Body of pancreas (tissue), 4 donors: ENCODE measurements at regions not wholly inside any gene's neighbourhood (a gene's known extent, or its start where the extent isn't known, plus 50 kb on each side); places are given as distances from the start of the nearest gene placed in this dataset.

Experiments used
- ATAC-seq: fragments of 150-250 bp; one replicate; pipeline ENCODE4 v1.9.1; 2016
- DNase-seq, 4 donors: peaks; one replicate each; pipeline ENCODE4 v3.0.0-alpha.2; 2019
- H3K27ac ChIP-seq, 4 donors: fragments of 200-600 bp; sonication (generic); 1 replicate in 3 of 4; 2 replicates in 1 of 4; pipeline versions ENCODE4 v1.5.1 to v1.6.1; 2016 to 2019; ENCODE audit warnings: mild to moderate bottlenecking in 1 of 4, mixed read lengths in 1 of 4, moderate library complexity in 1 of 4
- H3K27me3 ChIP-seq, 2 donors: fragments of 200-600 bp; sonication (generic); one replicate each; pipeline ENCODE4 v1.6.0; 2016; ENCODE audit warnings: mild to moderate bottlenecking in 1 of 2
- H3K36me3 ChIP-seq, 2 donors: fragments of 200-600 bp; sonication (generic); replicated peaks in 1 of 2; 2 replicates each; pipeline ENCODE4 v1.5.1; 2016; ENCODE audit warnings: low read depth in 2 of 2; ENCODE audit not compliant: insufficient read depth in 1 of 2
- H3K4me1 ChIP-seq: fragments of 200-600 bp; sonication (generic); one replicate; pipeline ENCODE4 v1.6.0; 2016
- H3K4me3 ChIP-seq, 2 donors: fragments of 200-600 bp; sonication (generic); 1 replicate in 1 of 2; 2 replicates in 1 of 2; pipeline ENCODE4 v1.5.1; 2016 to 2019
- H3K9me3 ChIP-seq, 3 donors: fragments of 200-600 bp; sonication (generic); 1 replicate in 2 of 3; 2 replicates in 1 of 3; pipeline ENCODE4 v1.5.1; 2016
- POLR2A ChIP-seq, 3 donors: fragments of 450-650 bp; IDR thresholded peaks; one replicate each; pipeline ENCODE4 v1.6.1; 2016; ENCODE audit warnings: antibody characterized with exemption in 3 of 3, mild to moderate bottlenecking in 2 of 3
- WGBS, 2 donors: methylation state at CpG; one replicate each; pipeline ENCODE4 v1.1.5; 2017; 5-methylcytosine and 5-hydroxymethylcytosine counted together
- intact Hi-C: fragments of 100-400 bp; cut with DNase I; formaldehyde crosslinking; loops from one replicate; pipeline ENCODE4 v1.15.1; 2023
- TF ChIP-seq, protein P1 (sequence below), 7 experiments: fragments of 450-650 bp in 4 of 7; fragments of 200-600 bp in 3 of 7; sonication (generic) in 3 of 7; IDR thresholded peaks; one replicate each; pipeline ENCODE4 v1.5.1; 2016 to 2019; ENCODE audit warnings: antibody characterized with exemption in 7 of 7

DNA sequence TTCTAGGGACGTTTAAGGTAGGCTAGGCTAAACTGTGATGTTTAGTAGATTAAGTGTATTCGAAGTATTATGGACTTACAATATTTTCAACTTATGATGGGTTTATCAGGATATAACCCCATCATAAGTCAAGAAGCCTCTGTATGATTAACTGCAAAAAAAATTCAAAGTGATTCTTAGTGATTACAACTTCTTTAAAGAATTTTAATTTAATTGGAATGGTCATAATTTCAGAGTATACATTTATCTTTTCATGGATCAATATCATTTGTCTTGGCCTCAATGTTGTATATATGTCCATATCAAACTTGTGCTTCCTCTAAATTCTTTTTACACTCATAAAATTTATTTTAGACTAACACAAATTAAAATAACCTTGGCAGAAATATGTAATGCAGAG lies 183.3 kb upstream of the LRP1B start:
- intact Hi-C loops: no loop called here
- Histone ChIP-seq H3K27me3 (no peaks in the 10 kb centered on the region), H3K9me3 (peaks cover 0 to 13% (median 0%) of the 10 kb centered on the region in 3 donors), H3K4me3 (no peak overlapping the region), H3K4me1 (no peaks in the 10 kb centered on the region), H3K36me3 (no peaks in the 10 kb centered on the region), H3K27ac (no peak overlapping the region)
- TF ChIP-seq, protein P1, sequence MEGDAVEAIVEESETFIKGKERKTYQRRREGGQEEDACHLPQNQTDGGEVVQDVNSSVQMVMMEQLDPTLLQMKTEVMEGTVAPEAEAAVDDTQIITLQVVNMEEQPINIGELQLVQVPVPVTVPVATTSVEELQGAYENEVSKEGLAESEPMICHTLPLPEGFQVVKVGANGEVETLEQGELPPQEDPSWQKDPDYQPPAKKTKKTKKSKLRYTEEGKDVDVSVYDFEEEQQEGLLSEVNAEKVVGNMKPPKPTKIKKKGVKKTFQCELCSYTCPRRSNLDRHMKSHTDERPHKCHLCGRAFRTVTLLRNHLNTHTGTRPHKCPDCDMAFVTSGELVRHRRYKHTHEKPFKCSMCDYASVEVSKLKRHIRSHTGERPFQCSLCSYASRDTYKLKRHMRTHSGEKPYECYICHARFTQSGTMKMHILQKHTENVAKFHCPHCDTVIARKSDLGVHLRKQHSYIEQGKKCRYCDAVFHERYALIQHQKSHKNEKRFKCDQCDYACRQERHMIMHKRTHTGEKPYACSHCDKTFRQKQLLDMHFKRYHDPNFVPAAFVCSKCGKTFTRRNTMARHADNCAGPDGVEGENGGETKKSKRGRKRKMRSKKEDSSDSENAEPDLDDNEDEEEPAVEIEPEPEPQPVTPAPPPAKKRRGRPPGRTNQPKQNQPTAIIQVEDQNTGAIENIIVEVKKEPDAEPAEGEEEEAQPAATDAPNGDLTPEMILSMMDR (IDR thresholded peaks at IDR 0.05): no peak
- no peak for TF ChIP-seq POLR2A (IDR thresholded peaks at IDR 0.05)
- 55 to 63% methylated on average over 2 of the region's 2 CpGs for WGBS, 2 donors
- DNase-seq (no peak), ATAC-seq (no peak)

DNA sequence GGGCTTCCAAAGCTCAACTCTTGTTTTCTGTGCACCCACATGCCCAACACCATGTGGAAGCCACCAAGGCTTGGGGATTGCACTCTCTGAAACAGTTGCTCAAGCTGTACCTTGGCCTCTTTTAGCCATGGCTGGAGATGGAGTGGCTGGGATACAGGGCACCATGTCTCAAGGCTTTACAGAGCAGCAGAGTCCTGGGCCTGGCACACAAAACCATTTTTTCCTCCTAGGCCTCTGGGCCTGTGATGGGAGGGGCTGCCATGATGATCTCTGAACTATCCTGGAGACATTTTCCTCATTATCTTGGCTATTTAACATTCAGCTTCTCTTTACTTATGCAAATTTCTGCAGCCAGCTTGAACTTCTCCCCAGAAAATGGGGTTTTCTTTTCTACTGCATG lies 179.7 kb upstream of the LRP1B start:
- DNase-seq (no peak), ATAC-seq (no peak)
- Histone ChIP-seq H3K27me3 (no peaks in the 10 kb centered on the region), H3K27ac (no peak overlapping the region), H3K4me1 (no peaks in the 10 kb centered on the region), H3K36me3 (no peaks in the 10 kb centered on the region), H3K4me3 (no peak overlapping the region), H3K9me3 (peaks cover 0 to 13% (median 0%) of the 10 kb centered on the region in 3 donors)
- TF ChIP-seq POLR2A (IDR thresholded peaks at IDR 0.05): no peak
- TF ChIP-seq, protein P1 (IDR thresholded peaks at IDR 0.05): no peak
- intact Hi-C loops: no loop called here

DNA sequence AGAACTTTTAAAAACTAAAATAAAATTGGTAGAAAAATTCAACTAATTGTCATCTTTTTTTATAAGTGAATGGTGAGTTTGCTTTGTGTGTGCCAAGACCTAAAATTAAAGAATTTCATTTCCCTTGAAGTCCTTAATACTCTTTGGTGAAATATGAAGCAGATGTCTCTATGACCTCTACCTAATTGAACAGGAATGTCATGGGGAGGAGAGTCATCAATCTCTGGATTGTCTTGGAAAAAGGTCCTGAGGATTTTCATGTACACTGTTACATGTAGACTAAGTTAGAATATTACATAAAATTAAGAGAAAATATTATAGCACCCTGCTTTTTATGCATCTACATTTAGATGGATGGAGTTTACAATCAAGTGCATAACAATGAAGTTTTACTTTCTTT lies 177.9 kb upstream of the LRP1B start:
- no peaks in the 10 kb centered on the region for H3K4me1 ChIP-seq
- DNase-seq: no peak
- TF ChIP-seq, protein P1 (IDR thresholded peaks at IDR 0.05): no peak

DNA sequence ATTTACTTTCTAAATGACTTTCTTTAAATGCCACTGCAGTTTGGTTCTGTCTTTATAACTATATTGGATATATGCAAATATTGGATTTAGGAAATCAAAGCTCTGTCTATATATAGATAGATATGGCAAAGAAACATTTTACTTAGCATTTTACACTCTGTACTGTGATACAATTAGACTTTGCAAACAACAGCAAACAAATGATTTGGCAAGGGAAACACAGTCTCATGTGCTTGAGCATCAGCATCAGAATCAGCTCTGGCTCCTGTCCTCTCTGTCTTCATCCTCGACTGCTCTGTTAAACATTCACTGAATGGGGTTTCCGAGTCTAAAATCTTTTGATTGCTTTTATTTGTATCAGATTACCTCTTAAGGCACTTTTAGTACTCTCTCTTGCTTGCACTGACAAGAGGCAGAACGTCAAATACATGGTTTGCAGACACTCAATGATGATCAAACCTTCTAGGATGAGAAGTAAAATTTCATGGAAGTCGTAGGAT lies 176.8 kb upstream of the LRP1B start:
- Histone ChIP-seq H3K27me3 (no peaks in the 10 kb centered on the region), H3K9me3 (peaks cover 0 to 13% (median 0%) of the 10 kb centered on the region in 3 donors), H3K36me3 (no peaks in the 10 kb centered on the region), H3K27ac (no peak overlapping the region), H3K4me1 (no peaks in the 10 kb centered on the region), H3K4me3 (no peak overlapping the region)
- ATAC-seq (no peak), DNase-seq (no peak)
- intact Hi-C loops: no loop called here
- WGBS, 2 donors: 35 to 50% methylated on average over 4 of the region's 4 CpGs
- no peak for TF ChIP-seq POLR2A (IDR thresholded peaks at IDR 0.05)
- TF ChIP-seq, protein P1 (IDR thresholded peaks at IDR 0.05): no peak

More for the DNA sequence above, 177.9 kb upstream of the LRP1B start:
- intact Hi-C loops: no loop called here
- no peaks in the 10 kb centered on the region for H3K27me3 ChIP-seq
- H3K9me3 ChIP-seq: peaks cover 0 to 13% (median 0%) of the 10 kb centered on the region in 3 donors
- H3K4me3 ChIP-seq: no peak overlapping the region
- no peak for ATAC-seq
- no peaks in the 10 kb centered on the region for H3K36me3 ChIP-seq
- H3K27ac ChIP-seq: no peak overlapping the region

DNA sequence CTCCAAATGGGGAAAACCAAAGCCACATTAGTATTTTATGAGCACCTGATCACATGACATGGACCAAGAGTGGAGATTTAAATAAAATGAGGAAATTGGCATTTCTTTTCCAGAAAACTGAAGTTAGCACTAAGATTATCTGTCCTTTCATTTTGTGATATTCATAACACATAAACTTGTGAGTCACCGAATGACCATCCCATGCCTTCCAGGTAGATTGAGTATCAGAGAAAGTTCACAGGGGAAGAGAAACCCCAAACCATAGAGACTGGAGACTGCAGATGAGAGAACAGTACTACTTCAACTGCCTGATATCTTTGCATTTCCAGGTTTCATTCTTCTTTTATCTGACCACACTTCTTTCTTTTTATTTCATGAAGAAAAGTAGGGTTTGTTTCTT lies 176.3 kb upstream of the LRP1B start:
- TF ChIP-seq POLR2A (IDR thresholded peaks at IDR 0.05): no peak
- TF ChIP-seq, protein P1 (IDR thresholded peaks at IDR 0.05): no peak
- DNase-seq (no peak), ATAC-seq (no peak)
- Histone ChIP-seq H3K36me3 (no peaks in the 10 kb centered on the region), H3K27ac (no peak overlapping the region), H3K27me3 (no peaks in the 10 kb centered on the region), H3K9me3 (peaks cover 0 to 13% (median 0%) of the 10 kb centered on the region in 3 donors), H3K4me1 (no peaks in the 10 kb centered on the region), H3K4me3 (no peak overlapping the region)
- intact Hi-C loops: no loop called here
- WGBS, 2 donors: 75 to 79% methylated on average over 1 of the region's 1 CpG
